RWPE1 (cell line): ENCODE measurements at regions not wholly inside any gene's neighbourhood (a gene's known extent, or its start where the extent isn't known, plus 50 kb on each side); places are given as distances from the start of the nearest gene placed in this dataset.

Experiments used
- CTCF ChIA-PET: fragments of 350-600 bp; sonication (Branson Sonifier 250); formaldehyde crosslinking; extraction: SDS; loops from one replicate; lab custom pipeline; 2021; lab: Yijun Ruan, JAX
- POLR2A ChIA-PET: fragments of 400-600 bp; formaldehyde crosslinking; extraction: SDS; loops from one replicate; lab custom pipeline; 2020; ENCODE audit warnings: antibody characterized with exemption; ENCODE audit not compliant: low non-redundant PET; lab: Yijun Ruan, JAX
- DNase-seq: peaks from one replicate; pipeline ENCODE4 v3.0.0; 2012; ENCODE audit warnings: low spot score
- H3K27ac ChIP-seq: fragments of 450-650 bp; 2 replicates; pipeline ENCODE4 v1.5.1; 2017
- CTCF ChIP-seq: fragments of 450-650 bp; conservative IDR thresholded peaks from 2 replicates; pipeline ENCODE4 v1.5.1; 2017; ENCODE audit warnings: low read depth, mild to moderate bottlenecking

GRCh38 chr11:44493383-44493782 is 72.1 kb upstream of the CD82 start:
- no peak for DNase-seq
- H3K27ac ChIP-seq, result no peak overlapping the region
- POLR2A ChIA-PET, result no interaction called here
- no peak for TF ChIP-seq CTCF
- CTCF ChIA-PET, result interaction anchor here (1.4 kb wide), 1 partner anchor 124 kb away, joined by 3 read pairs; no protein-coding TSS in a partner anchor

- POLR2A ChIA-PET, result no interaction called here
- H3K27ac ChIP-seq, result no peak overlapping the region
- CTCF ChIA-PET, result interaction anchor here (0.6 kb wide), 1 partner anchor 399 kb away, joined by 3 read pairs; no protein-coding TSS in a partner anchor
- no peak for TF ChIP-seq CTCF
- DNase-seq, result no peak
These were observed 71.5 kb upstream of the CD82 start for GRCh38 chr11:44493930-44494329.

- no peak for DNase-seq
- no peak for TF ChIP-seq CTCF
- ChIA-PET POLR2A (no interaction called here), CTCF (no interaction called here)
- no peak overlapping the region for H3K27ac ChIP-seq
These were observed 70.7 kb upstream of the CD82 start for GRCh38 chr11:44494785-44495184.

- ChIA-PET POLR2A (no interaction called here), CTCF (no interaction called here)
- no peak for DNase-seq
- H3K27ac ChIP-seq, result no peak overlapping the region
- TF ChIP-seq CTCF, result no peak
These were observed 69.1 kb upstream of the CD82 start for GRCh38 chr11:44496391-44496790.

- H3K27ac ChIP-seq, result no peak overlapping the region
- DNase-seq, result no peak
- no peak for TF ChIP-seq CTCF
- ChIA-PET CTCF (interaction anchor here (0.6 kb wide), 1 partner anchor 299 kb away, joined by 3 read pairs; no protein-coding TSS in a partner anchor), POLR2A (no interaction called here)
These were observed 67.2 kb upstream of the CD82 start for GRCh38 chr11:44498089-44498871.

GRCh38 chr11:44502506-44502905 is 63.0 kb upstream of the CD82 start:
- CTCF ChIA-PET, result interaction anchor here (0.7 kb wide), 1 partner anchor 22 kb away, joined by 3 read pairs; no protein-coding TSS in a partner anchor
- no peak for TF ChIP-seq CTCF
- POLR2A ChIA-PET, result no interaction called here
- DNase-seq, result no peak
- no peak overlapping the region for H3K27ac ChIP-seq
